SK-N-SH treated with all-trans-retinoic acid at 6 μM for 48 hours (cell line): ENCODE measurements at regions not wholly inside any gene's neighbourhood (a gene's known extent, or its start where the extent isn't known, plus 50 kb on each side); places are given as distances from the start of the nearest gene placed in this dataset.

Experiments
- ARNTL ChIP-seq: fragments of 450-650 bp; formaldehyde crosslinking; IDR thresholded peaks from 2 replicates; pipeline ENCODE4 v1.5.0; 2020; ENCODE audit warnings: low read depth, mild to moderate bottlenecking, moderate library complexity, borderline replicate concordance
- GLIS3 ChIP-seq: fragments of 250-450 bp; sonication (Bioruptor Pico); IDR thresholded peaks from 2 replicates; pipeline ENCODE4 v1.5.0; 2020; ENCODE audit warnings: mild to moderate bottlenecking, moderate library complexity
- PPARA ChIP-seq: fragments of 250-450 bp; sonication (Bioruptor Pico); IDR thresholded peaks from 2 replicates; pipeline ENCODE4 v1.5.0; 2020; ENCODE audit warnings: mild to moderate bottlenecking, borderline replicate concordance
- RARB ChIP-seq: fragments of 250-450 bp; sonication (Bioruptor Pico); IDR thresholded peaks from 2 replicates; pipeline ENCODE4 v1.8.0; 2021; ENCODE audit warnings: mild to moderate bottlenecking, moderate library complexity
- SNAI2 ChIP-seq: fragments of 250-450 bp; sonication (Bioruptor Pico); IDR thresholded peaks from 2 replicates; pipeline ENCODE4 v1.5.0; 2020; ENCODE audit warnings: mild to moderate bottlenecking, moderate library complexity
- TOX ChIP-seq: fragments of 250-450 bp; sonication (Bioruptor Pico); IDR thresholded peaks from 2 replicates; pipeline ENCODE4 v1.8.0; 2021; ENCODE audit warnings: mild to moderate bottlenecking, moderate library complexity, borderline replicate concordance
- ZFP30 ChIP-seq: fragments of 450-650 bp; formaldehyde crosslinking; IDR thresholded peaks from 2 replicates; pipeline ENCODE4 v1.5.0; 2022; ENCODE audit warnings: mild to moderate bottlenecking, moderate library complexity
- ZNF70 ChIP-seq: fragments of 450-650 bp; formaldehyde crosslinking; IDR thresholded peaks from 2 replicates; pipeline ENCODE4 v1.5.0; 2020; ENCODE audit warnings: mild to moderate bottlenecking, moderate library complexity
- ZNF8 ChIP-seq: fragments of 450-650 bp; formaldehyde crosslinking; IDR thresholded peaks from 2 replicates; pipeline ENCODE4 v1.5.0; 2020; ENCODE audit warnings: mild to moderate bottlenecking, moderate library complexity

DNA sequence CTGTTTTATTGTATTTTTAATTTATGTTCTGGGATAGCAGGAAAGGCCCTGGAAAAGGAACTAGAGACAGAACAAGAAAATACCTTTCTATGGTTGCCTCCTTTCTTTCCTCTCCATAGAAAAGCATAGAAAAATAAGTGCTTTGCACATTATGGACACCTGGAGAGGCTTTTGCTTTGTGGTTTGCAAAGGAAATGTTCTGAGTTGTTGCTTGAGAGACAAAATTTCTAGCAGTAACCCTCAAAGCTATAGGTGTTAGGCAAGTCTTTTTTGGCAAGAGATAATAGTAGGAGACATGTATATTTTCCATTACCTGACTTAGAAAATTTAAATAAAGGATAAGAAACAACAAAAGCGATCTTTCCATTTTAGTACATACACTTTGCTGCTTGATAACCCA, 378.6 kb upstream of the PRKCQ start:
- TF ChIP-seq ZFP30 (CRISPR knock-in tag), result no peak
- no peak for TF ChIP-seq RARB (CRISPR knock-in tag)
- no peak for TF ChIP-seq ARNTL
- no peak for TF ChIP-seq ZNF8 (CRISPR knock-in tag)
- no peak for TF ChIP-seq PPARA (CRISPR knock-in tag)
- TF ChIP-seq GLIS3, result no peak
- no peak for TF ChIP-seq TOX
- no peak for TF ChIP-seq SNAI2 (CRISPR knock-in tag)
- no peak for TF ChIP-seq ZNF70
